ENCODE measurements at regions not wholly inside any gene's neighbourhood (a gene's known extent, or its start where the extent isn't known, plus 50 kb on each side); places are given as distances from the start of the nearest gene placed in this dataset.
"Not testable (repeated sequence)": the region's sequence is repeated elsewhere in the genome, so short reads cannot be mapped to it uniquely, and the experiment has no call there.

- TF ChIP-seq CTCF (conservative IDR thresholded peaks at IDR 0.05); EZH2 (IDR thresholded peaks at IDR 0.05; ENCODE audit: low read depth): not testable (repeated sequence)
Observed at GRCh38 chr1:206358771-206359170, 111.5 kb upstream of the IKBKE start.

All from PC-9 (cell line).